H1 (cell line): ENCODE measurements at regions not wholly inside any gene's neighbourhood (a gene's known extent, or its start where the extent isn't known, plus 50 kb on each side); places are given as distances from the start of the nearest gene placed in this dataset.

ENCODE experiments used
- CTCF ChIA-PET: fragments of 300-600 bp; sonication (Branson Sonifier 250); formaldehyde crosslinking; loops from one replicate; lab custom pipeline; 2021; ENCODE audit not compliant: partially characterized antibody; lab: Charles Lee
- POLR2A ChIA-PET: fragments of 300-600 bp; sonication (Branson Sonifier 250); formaldehyde crosslinking; loops from one replicate; lab custom pipeline; 2021; ENCODE audit warnings: inconsistent platforms; ENCODE audit not compliant: partially characterized antibody; lab: Charles Lee
- DNase-seq, 2 experiments: peaks; one replicate each; pipeline versions ENCODE4 v3.0.0 to v3.0.0-alpha.2; 2010 to 2022; ENCODE audit warnings: low spot score in 2 of 2, low read depth in 1 of 2, mixed read lengths in 1 of 2
- FAIRE-seq: peaks from 2 replicates; lab custom pipeline; 2011; peaks lifted over from hg19 to GRCh38; lab: Jason Lieb, UNC
- H2AFZ ChIP-seq: 2 replicates; pipeline ENCODE4 v1.8.1; 2012; ENCODE audit warnings: low read length, inconsistent platforms
- H2AK5ac ChIP-seq: 2 replicates; pipeline ENCODE4 v1.6.1; 2013; ENCODE audit warnings: low read depth, low read length
- H2BK120ac ChIP-seq: replicated peaks from 2 replicates; pipeline ENCODE3; 2013; ENCODE audit warnings: low read depth, low read length, inconsistent platforms
- H2BK12ac ChIP-seq: 2 replicates; pipeline ENCODE4 v1.6.1; 2013; ENCODE audit warnings: low read depth, low read length
- H2BK15ac ChIP-seq: 2 replicates; pipeline ENCODE4 v1.6.1; 2013; ENCODE audit warnings: low read length
- H2BK20ac ChIP-seq: 2 replicates; pipeline ENCODE4 v1.6.1; 2013; ENCODE audit warnings: low read length
- H2BK5ac ChIP-seq: 2 replicates; pipeline ENCODE4 v1.6.1; 2013; ENCODE audit warnings: low read depth, low read length
- H3K14ac ChIP-seq: 2 replicates; pipeline ENCODE4 v1.6.1; 2013; ENCODE audit warnings: inconsistent platforms; ENCODE audit not compliant: insufficient read length
- H3K18ac ChIP-seq: 2 replicates; pipeline ENCODE4 v1.6.1; 2013; ENCODE audit warnings: low read length; ENCODE audit errors: extremely low read depth
- H3K23ac ChIP-seq: 2 replicates; pipeline ENCODE4 v1.6.1; 2013; ENCODE audit warnings: inconsistent platforms; ENCODE audit not compliant: insufficient read length
- H3K23me2 ChIP-seq: 2 replicates; pipeline ENCODE4 v1.6.1; 2013; ENCODE audit warnings: low read depth, low read length
- H3K27ac ChIP-seq: 2 replicates; pipeline ENCODE4 v1.6.1; 2011; ENCODE audit warnings: low read depth, low read length, inconsistent platforms
- H3K27me3 ChIP-seq, 4 experiments: replicated peaks in 1 of 4; 1 replicate in 1 of 4; 2 replicates in 3 of 4; pipeline versions ENCODE4 v1.6.1 to v1.8.1; 2011 to 2013; ENCODE audit warnings: low read length in 3 of 4, mild to moderate bottlenecking in 3 of 4, inconsistent platforms in 2 of 4, mixed read lengths in 2 of 4, moderate library complexity in 1 of 4; ENCODE audit not compliant: control insufficient read depth in 3 of 4, insufficient read depth in 3 of 4; ENCODE audit errors: extremely low read depth in 1 of 4
- H3K36me3 ChIP-seq, 4 experiments: 2 replicates each; pipeline versions ENCODE4 v1.6.1 to v1.8.1; 2011 to 2013; ENCODE audit warnings: mild to moderate bottlenecking in 4 of 4, low read length in 3 of 4, moderate library complexity in 2 of 4, control low read depth in 1 of 4, inconsistent platforms in 1 of 4; ENCODE audit not compliant: insufficient read depth in 4 of 4, control insufficient read depth in 2 of 4
- H3K4ac ChIP-seq: replicated peaks from 2 replicates; pipeline ENCODE3; 2013; ENCODE audit warnings: low read length, low read depth, mixed read lengths, inconsistent platforms; ENCODE audit not compliant: insufficient read length
- H3K4me1 ChIP-seq, 4 experiments: replicated peaks in 1 of 4; 1 replicate in 1 of 4; 2 replicates in 3 of 4; pipeline versions ENCODE4 v1.6.1 to v1.8.1; 2011 to 2013; ENCODE audit warnings: low read length in 3 of 4, inconsistent platforms in 2 of 4, mixed read lengths in 1 of 4; ENCODE audit not compliant: insufficient read depth in 4 of 4, control insufficient read depth in 3 of 4
- H3K4me2 ChIP-seq, 2 experiments: 2 replicates each; pipeline versions ENCODE4 v1.6.1 to v1.8.1; 2011 to 2013; ENCODE audit warnings: low read depth in 2 of 2, low read length in 2 of 2, control low read depth in 1 of 2, inconsistent platforms in 1 of 2, mild to moderate bottlenecking in 1 of 2; ENCODE audit not compliant: insufficient read depth in 1 of 2
- H3K4me3 ChIP-seq, 4 experiments: fragments of 200-600, 300-600 bp in 1 of 4; sonication (generic), shearing (Covaris generic), sonication (Bioruptor Twin) in 1 of 4; 2 replicates each; pipeline versions ENCODE4 v1.5.1 to v1.8.1; 2011 to 2016; ENCODE audit warnings: low read length in 4 of 4, low read depth in 3 of 4, control low read depth in 2 of 4, inconsistent platforms in 2 of 4, mild to moderate bottlenecking in 2 of 4, mixed read lengths in 1 of 4, moderate library complexity in 1 of 4; ENCODE audit not compliant: insufficient read depth in 2 of 4; ENCODE audit errors: extremely low read depth in 1 of 4
- H3K56ac ChIP-seq: replicated peaks from 2 replicates; pipeline ENCODE3; 2013; ENCODE audit warnings: low read depth, mild to moderate bottlenecking, mixed read lengths, low read length, inconsistent platforms; ENCODE audit not compliant: insufficient read length
- H3K79me1 ChIP-seq: 2 replicates; pipeline ENCODE4 v1.6.1; 2013; ENCODE audit warnings: low read depth, low read length, control low read depth
- H3K79me2 ChIP-seq, 2 experiments: 2 replicates each; pipeline versions ENCODE4 v1.6.1 to v1.8.1; 2012 to 2013; ENCODE audit warnings: low read length in 2 of 2, mild to moderate bottlenecking in 2 of 2, inconsistent platforms in 1 of 2; ENCODE audit not compliant: insufficient read depth in 2 of 2, control insufficient read depth in 1 of 2
- H3K9ac ChIP-seq, 4 experiments: replicated peaks in 1 of 4; 1 replicate in 1 of 4; 2 replicates in 3 of 4; pipeline versions ENCODE4 v1.6.1 to v1.8.1; 2011 to 2013; ENCODE audit warnings: low read depth in 3 of 4, low read length in 3 of 4, control low read depth in 2 of 4, mild to moderate bottlenecking in 2 of 4, moderate library complexity in 2 of 4, inconsistent platforms in 1 of 4; ENCODE audit errors: extremely low read depth in 1 of 4
- H3K9me3 ChIP-seq, 2 experiments: 2 replicates each; pipeline versions ENCODE4 v1.6.1 to v1.8.1; 2012 to 2013; ENCODE audit warnings: mild to moderate bottlenecking in 2 of 2, moderate library complexity in 2 of 2, control low read depth in 1 of 2, inconsistent platforms in 1 of 2, low read depth in 1 of 2, low read length in 1 of 2, mixed read lengths in 1 of 2; ENCODE audit not compliant: insufficient read depth in 2 of 2
- H4K20me1 ChIP-seq, 2 experiments: replicated peaks in 1 of 2; 2 replicates each; pipeline versions ENCODE3 to v1.8.1; 2011 to 2013; ENCODE audit warnings: inconsistent platforms in 2 of 2, low read length in 2 of 2, mild to moderate bottlenecking in 1 of 2; ENCODE audit not compliant: insufficient read depth in 2 of 2, control insufficient read depth in 1 of 2
- H4K5ac ChIP-seq: 2 replicates; pipeline ENCODE4 v1.6.1; 2013; ENCODE audit warnings: low read length, low read depth, mixed read lengths, inconsistent platforms; ENCODE audit not compliant: insufficient read length
- H4K8ac ChIP-seq: 2 replicates; pipeline ENCODE4 v1.8.0; 2013; ENCODE audit warnings: mild to moderate bottlenecking, moderate library complexity, low read length, inconsistent platforms; ENCODE audit not compliant: insufficient read depth; ENCODE audit errors: extremely low read depth
- H4K91ac ChIP-seq: replicated peaks from 2 replicates; pipeline ENCODE3; 2013; ENCODE audit warnings: low read length, mixed read lengths, inconsistent platforms; ENCODE audit not compliant: insufficient read length
- RFX5 ChIP-seq: IDR thresholded peaks from 2 replicates; pipeline ENCODE4 v1.6.1; 2011; ENCODE audit warnings: low read depth, low read length, improper control_type of control experiment, borderline replicate concordance
- WGBS, 2 experiments: shearing (Covaris generic) in 1 of 2; methylation state at CpG; one replicate each; pipeline versions ENCODE4 v1.1.6 to v1.1.7; 2013 to 2015; ENCODE audit warnings: low lambda C conversion rate in 2 of 2, mixed read lengths in 2 of 2, inconsistent platforms in 1 of 2, low coverage in 1 of 2, missing lambda C conversion rate in 1 of 2; ENCODE audit not compliant: insufficient replicate concordance in 2 of 2, insufficient coverage in 1 of 2, insufficient read length in 1 of 2; ENCODE audit errors: extremely low coverage in 1 of 2, missing lambda C conversion rate in 1 of 2; 5-methylcytosine and 5-hydroxymethylcytosine counted together

- Histone ChIP-seq H3K9ac (no peak overlapping the region), H4K8ac (no peak overlapping the region)
- no peak for TF ChIP-seq RFX5
- TF ChIP-seq, all 59 proteins: peak for 0
- Histone ChIP-seq H4K20me1 (no peaks in the 10 kb centered on the region), H3K18ac (no peak overlapping the region), H2AFZ (no peak overlapping the region), H3K4me1 (no peaks in the 10 kb centered on the region), H3K27ac (no peak overlapping the region), H2BK20ac (no peak overlapping the region), H2AK5ac (no peak overlapping the region), H3K14ac (no peak overlapping the region), H3K27me3 (no peaks in the 10 kb centered on the region), H3K4me3 (no peak overlapping the region), H2BK120ac (no peak overlapping the region), H2BK5ac (no peak overlapping the region), H3K79me1 (no peaks in the 10 kb centered on the region), H3K79me2 (no peaks in the 10 kb centered on the region), H2BK15ac (no peak overlapping the region), H3K56ac (no peak overlapping the region), H2BK12ac (no peak overlapping the region), H3K23me2 (no peaks in the 10 kb centered on the region), H3K36me3 (no peaks in the 10 kb centered on the region), H4K91ac (no peak overlapping the region), H4K5ac (no peak overlapping the region), H3K4me2 (no peak overlapping the region), H3K23ac (no peak overlapping the region), H3K9me3 (no peaks in the 10 kb centered on the region), H3K4ac (no peak overlapping the region)
- FAIRE-seq (no peak), DNase-seq (no peak)
- WGBS, 2 experiments = 90% methylated on average over 6 of the region's 6 CpGs; no CpG with 5 or more reads in 1 of the 2 experiments
- ChIA-PET CTCF (interaction anchor here (0.7 to 1.3 kb wide), 3 partner anchors 9 to 36 kb away, joined by 3 read pairs; no protein-coding TSS in a partner anchor), POLR2A (no interaction called here)
Measured at GRCh38 chr1:87402241-87403002, 73.7 kb downstream of the LMO4 start.
